NB4 (cell line): ENCODE measurements at regions not wholly inside any gene's neighbourhood (a gene's known extent, or its start where the extent isn't known, plus 50 kb on each side); places are given as distances from the start of the nearest gene placed in this dataset.

Experiments used
- DNase-seq: peaks from one replicate; pipeline ENCODE4 v3.0.0; 2010; ENCODE audit warnings: low read depth
- H3K4me3 ChIP-seq: one replicate; pipeline ENCODE4 v1.5.1; 2011; ENCODE audit warnings: mild to moderate bottlenecking, low read depth, low read length, moderate library complexity
- CTCF ChIP-seq: IDR thresholded peaks from one replicate; pipeline ENCODE4 v1.5.1; 2012; ENCODE audit warnings: low read depth, low read length
- MAX ChIP-seq: IDR thresholded peaks from 2 replicates; pipeline ENCODE4 v1.6.1; 2011; ENCODE audit warnings: low read depth, low read length
- MYC ChIP-seq: IDR thresholded peaks from 2 replicates; pipeline ENCODE4 v1.6.1; 2011; ENCODE audit warnings: low read depth, low read length
- POLR2A ChIP-seq: IDR thresholded peaks from 2 replicates; pipeline ENCODE4 v1.6.1; 2011; ENCODE audit warnings: mild to moderate bottlenecking; ENCODE audit not compliant: insufficient read length; ENCODE audit errors: extremely low read depth

- DNase-seq = no peak
- H3K4me3 ChIP-seq = no peak overlapping the region
- no peak for TF ChIP-seq MYC
- no peak for TF ChIP-seq POLR2A
- TF ChIP-seq MAX = no peak
- no peak for TF ChIP-seq CTCF
Observed at GRCh38 chr3:86234506-86235254, 756.3 kb downstream of the VGLL3 start.

GRCh38 chr3:86230762-86231161, 760.2 kb downstream of the VGLL3 start:
- H3K4me3 ChIP-seq = no peak overlapping the region
- DNase-seq = no peak
- no peak for TF ChIP-seq MAX
- no peak for TF ChIP-seq CTCF
- TF ChIP-seq POLR2A = no peak
- TF ChIP-seq MYC = no peak

GRCh38 chr3:86229775-86230094, 761.2 kb downstream of the VGLL3 start:
- TF ChIP-seq POLR2A (no peak), CTCF (no peak), MYC (no peak), MAX (no peak)
- no peak overlapping the region for H3K4me3 ChIP-seq
- no peak for DNase-seq

GRCh38 chr3:86229086-86229774, 761.7 kb downstream of the VGLL3 start:
- DNase-seq = no peak
- TF ChIP-seq MAX = no peak
- TF ChIP-seq CTCF = no peak
- TF ChIP-seq MYC = no peak
- TF ChIP-seq POLR2A = no peak
- no peak overlapping the region for H3K4me3 ChIP-seq

- H3K4me3 ChIP-seq = no peak overlapping the region
- TF ChIP-seq CTCF (no peak), MAX (no peak), MYC (no peak), POLR2A (no peak)
- no peak for DNase-seq
Observed at GRCh38 chr3:86228101-86228500, 762.8 kb downstream of the VGLL3 start.
